ENCODE measurements at regions not wholly inside any gene's neighbourhood (a gene's known extent, or its start where the extent isn't known, plus 50 kb on each side); places are given as distances from the start of the nearest gene placed in this dataset.

GRCh38 chrX:54615109-54615508, 85.1 kb downstream of the GNL3L start:
- Histone ChIP-seq H3K4me1 (no peaks in the 10 kb centered on the region), H3K27me3 (no peaks in the 10 kb centered on the region), H3K36me3 (no peaks in the 10 kb centered on the region), H3K4me3 (no peak overlapping the region), H3K27ac (no peak overlapping the region), H3K9me3 (no peaks in the 10 kb centered on the region), H3K9ac (ENCODE audit: low read depth in 2 of 2, low read length in 2 of 2) (no peak overlapping the region)
- DNase-seq: no peak
- TF ChIP-seq, protein P1, sequence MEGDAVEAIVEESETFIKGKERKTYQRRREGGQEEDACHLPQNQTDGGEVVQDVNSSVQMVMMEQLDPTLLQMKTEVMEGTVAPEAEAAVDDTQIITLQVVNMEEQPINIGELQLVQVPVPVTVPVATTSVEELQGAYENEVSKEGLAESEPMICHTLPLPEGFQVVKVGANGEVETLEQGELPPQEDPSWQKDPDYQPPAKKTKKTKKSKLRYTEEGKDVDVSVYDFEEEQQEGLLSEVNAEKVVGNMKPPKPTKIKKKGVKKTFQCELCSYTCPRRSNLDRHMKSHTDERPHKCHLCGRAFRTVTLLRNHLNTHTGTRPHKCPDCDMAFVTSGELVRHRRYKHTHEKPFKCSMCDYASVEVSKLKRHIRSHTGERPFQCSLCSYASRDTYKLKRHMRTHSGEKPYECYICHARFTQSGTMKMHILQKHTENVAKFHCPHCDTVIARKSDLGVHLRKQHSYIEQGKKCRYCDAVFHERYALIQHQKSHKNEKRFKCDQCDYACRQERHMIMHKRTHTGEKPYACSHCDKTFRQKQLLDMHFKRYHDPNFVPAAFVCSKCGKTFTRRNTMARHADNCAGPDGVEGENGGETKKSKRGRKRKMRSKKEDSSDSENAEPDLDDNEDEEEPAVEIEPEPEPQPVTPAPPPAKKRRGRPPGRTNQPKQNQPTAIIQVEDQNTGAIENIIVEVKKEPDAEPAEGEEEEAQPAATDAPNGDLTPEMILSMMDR (IDR thresholded peaks at IDR 0.05): no peak
- intact Hi-C loops (cut with DNase I): no loop called here

DNA sequence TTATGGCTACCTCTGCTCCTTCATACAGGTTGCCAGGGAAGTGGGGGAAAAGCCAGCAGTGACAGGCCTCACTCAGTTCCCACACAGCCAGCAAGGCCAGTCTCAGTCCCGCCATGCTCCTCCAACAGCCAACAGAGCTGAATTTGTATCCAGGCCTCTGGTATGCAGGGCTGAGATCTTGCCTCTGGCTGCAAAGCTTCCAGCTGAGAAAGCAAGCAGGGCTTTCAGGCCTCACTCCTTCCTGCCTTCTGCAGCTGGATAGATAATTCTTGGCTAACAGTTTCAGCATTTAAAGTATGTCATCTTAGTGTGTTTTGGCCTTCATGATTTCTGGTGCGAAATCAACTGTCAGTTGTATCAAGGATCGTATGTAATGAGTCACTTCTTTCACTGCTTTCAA, 103.6 kb downstream of the GNL3L start:
- Histone ChIP-seq H3K27ac (no peak overlapping the region), H3K9ac (ENCODE audit: low read depth in 2 of 2, low read length in 2 of 2) (no peak overlapping the region), H3K4me1 (no peaks in the 10 kb centered on the region), H3K4me3 (no peak overlapping the region), H3K9me3 (no peaks in the 10 kb centered on the region), H3K36me3 (no peaks in the 10 kb centered on the region), H3K27me3 (no peaks in the 10 kb centered on the region)
- intact Hi-C loops (cut with DNase I): no loop called here
- TF ChIP-seq, protein P1 (IDR thresholded peaks at IDR 0.05): no peak
- DNase-seq: no peak

DNA sequence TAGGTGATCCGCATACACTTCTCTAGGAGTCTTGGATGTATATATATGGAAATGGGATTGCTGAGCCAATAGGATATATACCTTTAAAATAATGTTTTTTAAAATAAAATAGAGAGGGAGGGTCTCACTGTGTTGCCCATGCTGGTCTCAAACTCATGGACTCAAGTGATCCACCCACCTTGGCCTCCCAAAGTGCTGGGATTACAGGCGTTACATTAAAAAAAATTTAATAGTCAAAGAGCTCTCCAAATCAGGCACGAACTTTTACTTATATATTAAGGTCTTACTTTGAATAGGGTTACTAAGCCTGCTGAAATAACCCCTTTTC, 109.0 kb downstream of the GNL3L start:
- intact Hi-C loops (cut with DNase I): no loop called here
- TF ChIP-seq, protein P1 (IDR thresholded peaks at IDR 0.05): no peak
- Histone ChIP-seq H3K9me3 (no peaks in the 10 kb centered on the region), H3K27me3 (no peaks in the 10 kb centered on the region), H3K9ac (ENCODE audit: low read depth in 2 of 2, low read length in 2 of 2) (no peak overlapping the region), H3K27ac (peak overlapping the region; percentile 84), H3K36me3 (no peaks in the 10 kb centered on the region), H3K4me3 (peak overlapping the region; percentile 35), H3K4me1 (no peaks in the 10 kb centered on the region)
- DNase-seq: no peak

DNA sequence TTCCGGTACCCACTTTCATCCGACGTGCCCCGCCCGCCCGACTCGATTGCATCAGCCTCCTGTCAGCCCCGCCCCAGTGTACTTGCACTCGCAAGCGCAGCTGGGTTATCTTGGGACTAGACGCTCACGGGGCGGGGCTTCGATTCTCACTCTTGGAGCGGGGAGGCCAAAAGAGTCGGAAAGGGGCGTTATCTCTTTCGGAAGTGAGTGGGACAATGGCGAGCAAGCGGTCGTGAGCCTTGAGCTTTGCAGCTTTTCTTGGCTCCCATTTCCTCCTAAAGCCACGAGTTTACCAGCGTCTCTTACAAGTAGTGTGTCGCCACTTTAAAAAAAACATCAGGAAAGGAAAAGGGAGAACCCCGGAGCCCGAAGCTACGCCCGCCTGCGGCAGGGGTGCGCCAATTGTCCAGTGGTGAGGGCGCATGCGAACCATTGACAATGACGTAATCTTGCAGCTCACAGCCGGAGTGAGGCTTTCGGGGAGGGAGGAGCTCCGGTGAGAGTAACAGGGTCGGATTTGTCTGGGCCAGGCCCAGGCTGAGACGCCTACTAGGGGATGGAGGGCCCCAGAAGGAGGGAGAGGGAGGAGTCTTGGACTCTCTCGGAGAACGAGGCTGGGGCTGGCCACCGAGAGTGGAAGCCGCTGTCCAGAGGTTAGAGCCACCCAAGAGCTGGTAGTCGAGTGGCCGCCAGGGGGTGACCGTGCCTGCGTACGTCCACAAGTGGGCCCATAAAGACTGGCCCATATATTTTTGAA, 109.5 kb downstream of the GNL3L start:
- no peaks in the 10 kb centered on the region for H3K9me3 ChIP-seq
- H3K4me1 ChIP-seq: no peaks in the 10 kb centered on the region
- intact Hi-C loops (cut with DNase I): loop anchor here (10.0 kb wide), 1 partner anchor 165 kb away; the partner anchor contains the start of gene MAGED2
- TF ChIP-seq, protein P1 (IDR thresholded peaks at IDR 0.05): peak; percentile 48
- peak overlapping the region; percentile 84 for H3K27ac ChIP-seq
- H3K9ac ChIP-seq (ENCODE audit: low read depth in 2 of 2, low read length in 2 of 2): peak overlapping the region in 1 of 2 donors; percentile 8
- DNase-seq: peak; percentile 93
- no peaks in the 10 kb centered on the region for H3K27me3 ChIP-seq
- H3K36me3 ChIP-seq: no peaks in the 10 kb centered on the region
- H3K4me3 ChIP-seq: peak overlapping the region; percentile 35

GRCh38 chrX:54640103-54640690, 110.2 kb downstream of the GNL3L start:
- TF ChIP-seq, protein P1 (IDR thresholded peaks at IDR 0.05): no peak
- no peaks in the 10 kb centered on the region for H3K36me3 ChIP-seq
- H3K27me3 ChIP-seq: no peaks in the 10 kb centered on the region
- H3K4me3 ChIP-seq: peak overlapping the region; percentile 35
- H3K27ac ChIP-seq: peak overlapping the region; percentile 84
- peak overlapping the region in 1 of 2 donors; percentile 8 for H3K9ac ChIP-seq (ENCODE audit: low read depth in 2 of 2, low read length in 2 of 2)
- DNase-seq: no peak
- intact Hi-C loops (cut with DNase I): loop anchor here (10.0 kb wide), 1 partner anchor 165 kb away; the partner anchor contains the start of gene MAGED2
- no peaks in the 10 kb centered on the region for H3K9me3 ChIP-seq
- H3K4me1 ChIP-seq: no peaks in the 10 kb centered on the region
